Astrocyte of the hippocampus (primary cell): ENCODE measurements at regions not wholly inside any gene's neighbourhood (a gene's known extent, or its start where the extent isn't known, plus 50 kb on each side); places are given as distances from the start of the nearest gene placed in this dataset.

Experiments
- DNase-seq: peaks from one replicate; pipeline ENCODE4 v3.0.0; 2011; ENCODE audit warnings: low read depth, low spot score

DNA sequence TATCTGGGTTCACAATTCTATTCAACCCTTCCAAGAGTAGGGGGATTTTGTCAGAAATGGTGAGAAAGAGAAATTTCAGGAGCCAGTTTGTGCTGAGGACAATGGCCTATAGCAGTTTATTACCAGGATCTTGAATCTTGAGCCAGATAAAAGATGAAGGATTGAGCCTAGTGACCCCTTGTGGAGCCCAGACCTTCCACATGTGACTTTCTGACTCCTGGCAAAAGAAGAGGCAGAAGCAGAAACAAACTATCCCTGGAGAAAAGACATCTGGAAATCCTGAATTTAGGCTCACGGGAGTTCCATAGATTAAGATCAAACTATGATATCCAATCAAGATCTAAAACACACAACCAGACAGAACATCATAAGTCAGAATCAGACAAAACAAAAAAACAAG is 60.9 kb upstream of the CHRM2 start:
- no peak for DNase-seq

GRCh38 chr7:136803028-136803427 is 65.4 kb upstream of the CHRM2 start:
- no peak for DNase-seq

DNA sequence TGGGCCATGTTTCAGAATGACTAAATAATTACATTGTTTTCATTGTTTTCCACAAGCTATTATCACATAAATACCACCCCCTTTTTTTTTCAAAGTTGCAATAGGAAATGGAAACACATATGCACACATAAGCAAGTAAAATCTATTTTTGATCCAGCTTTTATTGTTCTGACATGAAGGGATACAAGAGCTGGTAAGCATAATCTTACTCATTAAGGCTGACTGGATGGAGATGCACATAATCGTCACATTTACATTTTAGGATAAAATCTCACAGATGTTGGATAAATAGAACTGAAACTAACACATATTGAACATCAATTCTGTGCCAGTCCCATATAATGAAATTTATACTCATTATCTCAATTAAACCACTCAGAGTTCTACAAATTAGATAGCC is 84.5 kb upstream of the CHRM2 start:
- DNase-seq, result no peak

DNA sequence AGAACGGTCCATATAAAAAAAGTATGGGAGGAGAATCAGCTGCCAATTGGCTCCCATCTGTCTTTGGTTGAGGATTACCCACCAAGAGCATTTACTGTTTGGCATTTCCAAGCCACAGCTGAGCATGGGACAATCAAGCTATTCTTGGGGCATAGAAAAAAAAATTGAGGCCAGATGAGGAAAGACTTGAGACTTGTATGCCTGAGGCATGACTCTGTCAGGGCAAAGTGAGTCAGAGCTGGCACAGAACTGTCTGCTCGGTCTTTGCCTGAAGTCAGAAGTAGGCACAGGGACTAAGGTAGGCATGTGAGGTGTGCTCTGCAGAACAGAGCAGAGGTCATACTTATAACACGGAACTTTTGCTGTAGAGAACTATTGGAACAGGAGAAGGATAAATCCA is 126.5 kb upstream of the CHRM2 start:
- DNase-seq, result peak; percentile 7

GRCh38 chr7:136728945-136729344 is 139.5 kb upstream of the CHRM2 start:
- no peak for DNase-seq

DNA sequence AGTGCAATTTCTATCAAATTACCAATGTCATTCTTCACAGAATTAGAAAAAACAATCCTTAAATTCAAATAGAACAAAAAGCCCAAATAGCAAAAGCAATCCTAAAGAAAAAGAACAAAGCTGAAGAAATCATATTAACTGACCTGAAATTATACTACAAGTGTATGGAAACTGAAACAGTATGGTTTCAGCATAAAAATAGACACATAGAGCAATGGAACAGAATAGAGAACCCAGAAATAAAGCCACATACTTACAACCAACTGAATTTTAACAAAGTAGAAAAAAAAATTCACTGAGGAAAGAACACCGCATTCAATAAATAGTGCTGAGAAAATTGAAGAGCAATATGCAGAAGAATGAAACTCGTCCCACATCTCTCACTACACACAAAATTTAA is 142.0 kb upstream of the CHRM2 start:
- no peak for DNase-seq

- DNase-seq, result no peak
Measured at GRCh38 chr7:136717910-136718557, 150.4 kb upstream of the CHRM2 start.

DNA sequence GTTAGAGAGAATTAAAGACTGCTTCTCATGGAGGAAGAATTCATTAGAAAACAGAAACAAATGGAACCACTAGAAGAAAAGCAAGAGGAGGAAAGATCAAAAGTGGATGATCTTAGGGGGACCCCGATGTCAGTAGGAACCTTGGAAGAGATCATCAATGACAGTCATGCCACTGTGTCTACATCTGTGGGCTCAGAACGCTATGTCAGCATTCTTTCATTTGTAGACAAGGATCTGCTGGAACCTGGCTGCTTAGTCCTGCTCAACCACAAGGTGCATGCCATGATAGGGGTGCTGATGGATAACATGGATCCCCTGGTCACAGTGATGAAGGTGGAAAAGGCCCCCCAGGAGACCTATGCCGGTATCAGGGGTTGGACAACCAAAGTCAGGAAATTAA is 154.4 kb upstream of the CHRM2 start:
- no peak for DNase-seq

DNA sequence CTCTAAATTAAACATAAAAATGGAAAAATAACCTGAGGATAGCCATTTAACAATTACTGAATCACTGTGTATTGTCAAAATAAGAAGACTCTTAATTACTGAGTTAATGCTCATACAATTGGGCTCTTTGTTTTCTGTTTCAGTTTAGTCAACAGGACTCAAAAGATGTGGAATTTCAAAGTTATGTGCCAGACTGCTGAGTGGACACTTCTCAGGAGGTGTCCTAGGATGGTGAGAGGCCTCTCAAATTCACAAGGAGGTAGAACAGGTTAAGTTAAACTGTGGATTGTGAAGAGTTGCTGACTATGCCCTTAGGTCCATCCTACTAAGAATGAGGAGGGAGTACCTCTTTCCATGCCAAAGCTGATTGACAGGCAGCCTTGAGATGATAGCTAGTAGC is 157.7 kb upstream of the CHRM2 start:
- no peak for DNase-seq

DNA sequence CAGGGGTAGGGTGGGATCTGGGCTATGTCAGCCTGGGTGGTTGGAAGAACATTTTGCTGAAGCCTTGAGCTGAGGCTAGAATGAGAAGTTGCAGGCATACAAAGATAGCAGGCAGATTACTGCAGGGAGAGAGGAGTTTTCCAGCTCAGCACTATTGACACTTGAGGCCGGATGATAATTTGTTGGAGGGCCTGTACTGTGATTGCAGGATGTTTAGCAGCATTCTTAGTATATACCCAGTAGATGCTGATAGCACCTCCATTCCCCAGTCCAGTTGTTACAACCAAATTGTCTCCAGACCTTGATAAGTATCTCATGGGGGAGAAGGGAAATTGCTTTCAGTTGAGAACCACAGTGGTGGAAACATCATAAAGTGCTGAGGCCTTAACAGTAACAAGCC is 158.6 kb upstream of the CHRM2 start:
- DNase-seq, result no peak

GRCh38 chr7:136702913-136703312 is 165.5 kb upstream of the CHRM2 start:
- no peak for DNase-seq

DNA sequence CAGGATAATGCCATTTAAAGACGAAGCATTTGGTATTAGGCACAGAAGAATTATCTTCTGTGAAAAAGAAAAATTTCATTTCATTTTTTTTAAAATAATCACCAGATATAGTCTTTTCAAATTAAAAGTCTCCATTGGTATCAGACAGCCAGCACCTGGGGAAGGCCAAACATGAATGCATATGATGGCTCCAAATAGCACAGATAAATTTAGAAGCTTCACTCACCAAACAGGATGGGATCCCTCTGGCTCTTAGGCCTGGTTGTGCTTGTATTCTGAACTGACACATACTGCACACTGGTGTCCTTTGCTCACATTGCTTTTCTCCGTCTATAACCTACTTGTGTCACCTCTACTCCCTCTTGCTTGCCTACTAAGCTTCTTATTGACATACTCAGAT is 169.5 kb upstream of the CHRM2 start:
- no peak for DNase-seq

DNA sequence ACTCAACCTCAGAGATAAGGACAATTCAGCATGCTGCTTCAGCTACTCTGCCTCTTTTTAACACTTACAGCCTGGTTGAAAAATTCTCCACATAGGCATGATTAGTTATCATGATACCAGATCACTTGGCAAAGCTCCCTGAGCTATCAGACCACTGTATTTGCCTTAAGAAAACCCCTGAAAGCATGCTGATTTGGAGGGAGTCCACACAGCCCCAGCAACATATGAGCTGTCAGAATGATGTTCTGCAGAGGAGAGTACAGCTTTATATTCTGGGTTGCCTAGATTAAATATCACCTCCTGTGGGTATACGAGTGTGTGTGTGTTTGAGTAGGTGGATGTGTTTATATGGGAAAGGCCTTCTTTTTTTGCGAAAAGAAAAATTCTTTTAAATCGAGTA is 170.2 kb upstream of the CHRM2 start:
- DNase-seq, result no peak

DNA sequence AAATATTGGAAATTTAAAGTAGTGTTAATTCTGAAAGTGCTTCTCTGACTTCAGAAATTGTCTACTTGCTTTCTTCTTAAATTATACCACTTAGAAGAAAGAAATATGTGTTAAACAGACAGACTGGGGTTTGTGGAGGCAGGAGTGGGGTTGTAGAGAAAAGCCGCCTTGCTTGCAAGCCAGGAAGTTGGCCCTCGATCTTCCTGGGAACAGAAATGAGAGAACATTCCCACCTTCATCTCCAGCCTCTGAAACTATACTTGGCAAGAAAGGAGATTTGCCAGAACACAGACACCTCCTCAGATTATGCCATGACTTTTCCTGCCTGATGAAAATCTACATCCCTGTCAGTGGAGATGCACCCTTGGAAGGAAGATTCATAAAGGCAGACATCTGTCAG is 171.2 kb upstream of the CHRM2 start:
- no peak for DNase-seq

DNA sequence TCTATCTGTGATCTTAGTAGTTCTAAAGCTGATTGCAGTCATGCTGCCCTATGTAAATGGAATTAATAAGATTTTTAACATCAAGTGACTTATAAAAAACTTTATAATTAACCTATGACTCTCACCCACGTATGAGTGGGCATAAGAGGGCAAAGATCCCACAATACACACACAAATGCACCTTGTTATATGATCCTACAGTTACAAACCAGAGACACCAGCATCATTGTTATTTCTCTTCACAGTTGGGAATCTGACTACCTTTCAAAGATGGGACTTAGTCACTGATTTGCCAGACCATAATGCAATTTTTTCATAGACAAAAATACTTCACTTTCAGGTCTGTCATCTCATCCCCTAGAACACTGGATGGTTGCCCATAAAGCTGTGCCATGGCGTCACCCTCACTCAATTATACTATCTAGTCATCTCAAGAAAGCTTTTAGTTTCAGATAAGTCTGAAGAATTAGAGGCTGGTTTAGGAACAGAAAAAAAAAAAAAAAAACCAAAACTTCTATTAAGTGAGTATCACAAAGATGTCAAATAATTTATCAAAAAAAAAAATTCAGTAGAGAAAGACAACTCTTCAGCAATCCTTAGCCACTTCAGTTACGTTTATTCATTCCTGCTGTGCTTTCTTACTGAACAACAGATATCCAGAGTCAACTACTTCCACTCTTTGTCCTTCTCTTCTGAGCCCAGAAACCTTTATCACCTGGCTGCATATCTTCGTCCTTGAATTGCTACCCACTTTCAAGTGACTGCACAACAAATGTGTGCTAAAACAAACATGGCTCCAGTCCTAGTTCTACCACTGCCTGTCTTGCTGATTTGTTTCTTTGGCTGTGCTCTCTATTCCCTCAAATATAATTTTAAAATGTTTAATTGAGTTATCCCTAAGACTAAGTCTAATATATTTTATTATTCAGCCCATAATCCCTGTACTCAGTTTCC is 175.0 kb upstream of the CHRM2 start:
- DNase-seq, result no peak

- no peak for DNase-seq
Measured at GRCh38 chr7:136692221-136692620, 176.2 kb upstream of the CHRM2 start.

GRCh38 chr7:136688601-136689000 is 179.9 kb upstream of the CHRM2 start:
- DNase-seq, result no peak

GRCh38 chr7:136687693-136688322 is 180.6 kb upstream of the CHRM2 start:
- DNase-seq, result peak; percentile 26

DNA sequence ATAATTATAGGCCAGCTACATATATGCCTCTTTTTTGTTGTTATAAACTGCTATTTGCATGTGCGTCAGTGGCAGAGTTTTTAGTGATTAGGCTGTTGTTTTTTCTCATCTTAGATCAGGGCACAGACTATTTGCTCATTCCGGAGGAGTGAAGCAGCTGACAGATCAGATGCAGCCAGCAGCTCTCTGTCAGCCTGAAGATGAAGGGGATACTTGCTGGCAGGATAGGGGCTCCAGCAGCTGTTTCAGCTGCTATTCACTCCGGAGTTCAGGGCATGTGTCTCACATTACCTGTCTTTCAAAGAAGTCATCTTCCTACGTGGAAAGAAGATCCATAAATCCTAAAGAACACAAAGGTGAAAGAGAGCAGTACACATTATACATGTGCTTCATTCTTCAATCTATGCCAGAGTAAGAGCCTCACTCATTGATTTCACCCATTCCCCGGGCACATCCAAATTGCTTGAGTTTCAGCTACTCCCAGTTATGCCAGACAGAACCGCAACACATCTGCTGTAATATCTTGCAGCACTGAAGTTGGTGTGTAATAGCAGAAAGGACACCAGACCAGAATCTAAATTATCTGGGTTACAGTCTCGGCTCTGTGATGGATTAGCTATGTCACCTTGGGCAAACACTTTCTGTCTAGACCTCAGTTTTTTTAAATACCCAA is 182.8 kb upstream of the CHRM2 start:
- no peak for DNase-seq

GRCh38 chr7:136677471-136678365 is 190.7 kb upstream of the CHRM2 start:
- peak; percentile 39 for DNase-seq

GRCh38 chr7:136667584-136667983 is 200.9 kb upstream of the CHRM2 start:
- no peak for DNase-seq
